Fibroblast of pulmonary artery (primary cell): ENCODE measurements at regions not wholly inside any gene's neighbourhood (a gene's known extent, or its start where the extent isn't known, plus 50 kb on each side); places are given as distances from the start of the nearest gene placed in this dataset.
A peak's percentile ranks its signal among the peaks of the same experiment; 100 is the strongest.

ENCODE experiments used
- DNase-seq: peaks from one replicate; pipeline ENCODE4 v3.0.0-alpha.2; 2010; ENCODE audit warnings: low read depth
- H3K4me3 ChIP-seq: replicated peaks from 2 replicates; pipeline ENCODE4 v1.5.1; 2011; ENCODE audit warnings: low read depth, mild to moderate bottlenecking, control low read depth, low read length, moderate library complexity
- CTCF ChIP-seq: IDR thresholded peaks from 2 replicates; pipeline ENCODE4 v1.5.1; 2011; ENCODE audit warnings: mild to moderate bottlenecking, control low read depth, low read length, inconsistent platforms; ENCODE audit errors: missing control alignments

GRCh38 chr6:144894240-144894639 lies 609.1 kb downstream of the UTRN start:
- no peak for DNase-seq
- TF ChIP-seq CTCF = no peak
- no peak overlapping the region for H3K4me3 ChIP-seq

GRCh38 chr6:144895313-144896278 lies 610.5 kb downstream of the UTRN start:
- TF ChIP-seq CTCF = no peak
- DNase-seq = no peak
- no peak overlapping the region for H3K4me3 ChIP-seq

DNA sequence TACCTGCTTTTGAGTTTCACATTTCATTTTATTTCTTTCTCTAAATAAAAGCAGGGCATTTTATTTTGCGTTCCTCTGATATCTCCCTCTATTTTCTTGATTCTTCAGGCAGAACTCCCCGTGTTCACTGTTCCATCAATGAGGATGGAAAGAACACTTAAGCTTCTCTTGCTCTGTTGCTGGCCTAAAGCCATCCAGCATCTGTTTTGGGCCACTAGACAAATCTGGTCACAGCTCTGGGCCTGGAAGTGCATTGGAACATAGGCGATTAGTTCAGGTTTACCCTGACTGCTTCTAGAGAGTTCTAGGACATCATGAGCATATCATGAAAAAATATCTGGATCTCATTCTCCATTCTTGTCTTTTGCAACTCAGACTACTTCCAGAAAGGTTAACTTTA lies 611.2 kb downstream of the UTRN start:
- no peak for TF ChIP-seq CTCF

DNA sequence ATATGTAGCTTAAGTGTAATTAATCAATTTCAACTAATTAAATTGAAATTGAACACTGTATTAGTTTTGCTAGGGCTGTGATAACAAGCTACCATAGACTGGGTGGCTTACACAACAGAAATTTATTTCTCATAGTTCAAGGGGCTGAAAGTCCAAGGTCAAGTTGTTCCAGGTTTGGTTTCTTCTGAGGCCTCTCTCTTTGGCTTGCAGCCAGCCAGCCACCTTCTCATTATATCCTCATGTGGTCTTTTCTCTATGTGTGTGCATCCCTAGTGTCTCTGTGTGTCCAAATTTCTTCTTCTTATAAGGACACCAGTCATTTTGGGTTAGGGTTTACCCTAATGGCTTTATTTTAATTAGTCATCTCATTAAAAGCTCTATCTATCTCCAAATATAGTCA lies 611.7 kb downstream of the UTRN start:
- no peak for TF ChIP-seq CTCF
- no peak overlapping the region for H3K4me3 ChIP-seq
- DNase-seq = no peak

More for the DNA sequence above, 611.2 kb downstream of the UTRN start:
- no peak overlapping the region for H3K4me3 ChIP-seq
- DNase-seq = no peak

DNA sequence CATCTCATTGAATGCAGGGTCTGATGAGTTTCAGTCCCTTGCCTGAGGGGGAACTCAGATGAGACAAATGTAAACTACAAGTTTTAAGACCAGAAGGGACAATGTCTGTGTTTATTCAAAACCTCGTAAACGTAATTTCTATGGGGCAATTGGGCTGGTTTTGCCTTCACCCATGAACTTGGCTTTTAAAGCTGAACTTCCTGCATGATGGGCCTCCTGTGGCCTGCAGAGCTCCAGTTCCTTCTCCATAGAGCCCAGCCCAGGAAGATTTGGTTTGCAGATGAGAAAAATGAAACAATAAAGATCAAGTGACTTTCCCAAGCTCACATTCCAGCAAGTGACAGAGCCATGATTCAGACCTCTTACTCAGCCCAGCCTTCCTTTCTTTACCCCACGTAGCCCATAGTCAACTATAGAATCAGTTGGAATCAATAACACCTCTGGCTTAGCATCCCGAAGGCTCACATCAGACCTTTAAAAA lies 612.3 kb downstream of the UTRN start:
- no peak for TF ChIP-seq CTCF
- H3K4me3 ChIP-seq = no peak overlapping the region
- DNase-seq = peak; percentile 65

- no peak overlapping the region for H3K4me3 ChIP-seq
- DNase-seq = peak; percentile 14
- no peak for TF ChIP-seq CTCF
These were observed 613.0 kb downstream of the UTRN start for GRCh38 chr6:144898052-144898689.
